ENCODE measurements at regions not wholly inside any gene's neighbourhood (a gene's known extent, or its start where the extent isn't known, plus 50 kb on each side); places are given as distances from the start of the nearest gene placed in this dataset.

- no peak for TF ChIP-seq MYC (IDR thresholded peaks at IDR 0.05; ENCODE audit: low read depth, low read length)
- TF ChIP-seq MAX (IDR thresholded peaks at IDR 0.05; ENCODE audit: insufficient read depth, insufficient read length) = no peak
Measured at GRCh38 chr9:106298997-106299396, 564.0 kb upstream of the ZNF462 start.
